Duodenal mucosa (tissue), 2 donors: ENCODE measurements at regions not wholly inside any gene's neighbourhood (a gene's known extent, or its start where the extent isn't known, plus 50 kb on each side); places are given as distances from the start of the nearest gene placed in this dataset.
A peak's percentile ranks its signal among the peaks of the same experiment; 100 is the strongest.
"Not testable (repeated sequence)": the region's sequence is repeated elsewhere in the genome, so short reads cannot be mapped to it uniquely, and the experiment has no call there.

Source experiments
- H3K27ac ChIP-seq: one replicate; pipeline ENCODE4 v1.7.0; 2013; ENCODE audit warnings: low read depth, low read length
- H3K27me3 ChIP-seq, 2 donors: one replicate each; pipeline ENCODE4 v1.7.0; 2013; ENCODE audit warnings: low read length in 2 of 2, control low read depth in 1 of 2; ENCODE audit not compliant: insufficient read depth in 2 of 2, control insufficient read depth in 1 of 2
- H3K36me3 ChIP-seq, 2 donors: one replicate each; pipeline ENCODE4 v1.7.0; 2013; ENCODE audit warnings: low read length in 2 of 2, control low read depth in 1 of 2; ENCODE audit not compliant: insufficient read depth in 2 of 2, control insufficient read depth in 1 of 2
- H3K4me1 ChIP-seq, 2 donors: one replicate each; pipeline ENCODE4 v1.7.0; 2013; ENCODE audit warnings: low read length in 2 of 2, control low read depth in 1 of 2; ENCODE audit not compliant: insufficient read depth in 2 of 2, control insufficient read depth in 1 of 2
- H3K4me3 ChIP-seq, 2 donors: one replicate each; pipeline ENCODE4 v1.7.0; 2013; ENCODE audit warnings: low read length in 2 of 2, low read depth in 1 of 2
- H3K9ac ChIP-seq, 2 donors: one replicate each; pipeline ENCODE4 v1.7.0; 2013; ENCODE audit warnings: low read length in 2 of 2, low read depth in 1 of 2
- H3K9me3 ChIP-seq, 2 donors: one replicate each; pipeline ENCODE4 v1.7.0; 2013; ENCODE audit warnings: low read length in 2 of 2, control low read depth in 1 of 2; ENCODE audit not compliant: control insufficient read depth in 1 of 2

DNA sequence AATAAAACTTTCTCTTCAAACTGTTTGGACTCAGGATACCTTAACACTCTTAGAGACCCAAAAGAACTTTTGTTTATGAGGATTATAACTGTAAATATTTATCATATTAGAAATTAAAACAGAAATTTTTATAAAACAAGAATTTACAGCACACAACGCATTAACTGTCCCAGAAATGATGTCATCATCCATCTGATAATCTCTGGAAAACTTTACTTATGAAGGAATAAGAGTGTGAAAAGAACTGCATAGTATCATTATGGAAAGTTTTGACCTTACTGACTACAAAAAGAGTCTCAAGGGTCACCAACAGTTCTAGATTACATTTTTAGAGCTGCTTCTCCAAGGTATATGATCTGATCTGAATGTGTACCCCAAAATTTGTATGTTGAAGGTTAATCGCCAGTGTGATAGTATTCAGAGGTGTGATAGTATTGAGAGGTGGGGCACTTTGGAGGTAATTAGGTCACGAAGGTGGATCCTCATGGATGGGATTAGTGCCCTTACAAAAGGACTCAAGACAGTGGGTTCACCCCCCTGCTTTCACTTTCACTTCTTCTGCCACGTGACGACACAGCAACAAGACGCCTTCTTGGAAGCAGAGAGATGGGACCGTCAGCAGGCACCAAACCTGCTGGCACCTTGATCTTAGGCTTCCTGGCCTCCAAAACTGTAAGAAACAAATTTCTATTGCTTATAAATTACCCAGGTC lies 95.7 kb upstream of the NR5A2 start:
- H3K27me3 ChIP-seq: no peaks in the 10 kb centered on the region
- no peak overlapping the region for H3K9ac ChIP-seq
- no peaks in the 10 kb centered on the region for H3K9me3 ChIP-seq
- peak overlapping the region in 1 of 2 donors; percentile 41 for H3K4me3 ChIP-seq
- H3K36me3 ChIP-seq: no peaks in the 10 kb centered on the region
- no peak overlapping the region for H3K27ac ChIP-seq
- H3K4me1 ChIP-seq: no peaks in the 10 kb centered on the region

DNA sequence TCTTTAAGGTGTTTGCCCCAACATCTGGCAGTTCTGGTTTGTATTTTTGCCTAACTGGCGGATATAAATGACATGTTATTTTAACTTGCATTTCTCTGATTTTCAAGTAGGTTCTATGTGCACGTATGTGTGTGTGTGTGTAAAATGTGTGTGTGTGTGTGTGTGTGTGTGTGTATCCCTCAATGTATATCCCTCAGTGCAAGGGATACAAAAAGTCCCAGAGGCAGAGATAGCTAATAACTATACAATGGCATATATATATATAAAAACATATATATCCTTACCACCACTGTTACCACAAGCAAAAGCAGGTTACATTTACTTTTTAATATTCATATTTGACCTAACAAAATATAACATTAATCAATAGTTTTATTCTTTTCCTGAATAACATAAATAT lies 95.0 kb upstream of the NR5A2 start:
- Histone ChIP-seq H3K4me3 (peak overlapping the region in 1 of 2 donors; percentile 41), H3K36me3 (no peaks in the 10 kb centered on the region), H3K9me3 (no peaks in the 10 kb centered on the region), H3K27me3 (no peaks in the 10 kb centered on the region), H3K4me1 (no peaks in the 10 kb centered on the region), H3K27ac (no peak overlapping the region), H3K9ac (no peak overlapping the region)

DNA sequence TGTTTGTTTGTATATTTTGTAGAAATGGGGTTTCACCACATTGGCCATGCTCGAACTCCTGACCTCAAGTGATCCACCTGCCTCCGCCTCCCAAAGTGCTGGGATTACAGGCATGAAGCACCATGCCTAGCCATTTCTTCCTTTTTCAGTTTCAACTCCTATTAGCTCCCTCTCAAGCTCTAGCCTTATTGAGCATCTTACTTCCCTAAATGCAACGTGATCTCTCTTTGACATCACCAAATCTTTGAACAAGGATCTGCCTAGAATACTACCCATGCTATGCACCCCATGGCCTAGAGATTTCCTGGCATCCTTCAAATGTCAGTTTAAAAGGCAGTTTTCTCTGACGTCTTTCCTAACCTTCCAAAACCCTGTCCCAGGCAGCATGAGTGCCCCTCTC lies 91.1 kb upstream of the NR5A2 start:
- H3K27ac ChIP-seq: no peak overlapping the region
- no peaks in the 10 kb centered on the region for H3K9me3 ChIP-seq
- H3K27me3 ChIP-seq: no peaks in the 10 kb centered on the region
- no peak overlapping the region for H3K4me3 ChIP-seq
- H3K4me1 ChIP-seq: no peaks in the 10 kb centered on the region
- H3K9ac ChIP-seq: no peak overlapping the region
- no peaks in the 10 kb centered on the region for H3K36me3 ChIP-seq

DNA sequence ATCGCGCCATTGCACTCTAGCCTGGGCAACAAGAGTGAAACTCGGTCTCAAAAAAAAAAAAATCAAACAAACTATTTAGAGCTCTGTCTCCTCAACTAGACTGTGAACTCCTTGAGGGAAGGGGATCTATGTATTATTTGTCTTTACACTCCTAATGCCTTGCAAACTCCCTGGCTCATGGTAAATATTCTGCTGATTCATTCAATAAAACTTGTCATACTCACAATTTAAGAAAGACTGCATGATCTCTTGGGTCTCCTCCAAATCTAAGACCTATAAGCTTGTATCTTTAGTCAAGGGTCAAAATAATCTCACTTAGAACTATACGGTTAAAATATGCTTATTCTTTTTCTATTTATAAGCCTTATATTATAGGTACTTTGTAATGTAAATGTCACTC lies 90.3 kb upstream of the NR5A2 start:
- Histone ChIP-seq H3K9me3 (no peaks in the 10 kb centered on the region), H3K4me1 (peaks cover 0 to 6% of the 10 kb centered on the region in 2 donors), H3K27me3 (no peaks in the 10 kb centered on the region), H3K4me3 (no peak overlapping the region), H3K27ac (no peak overlapping the region), H3K36me3 (no peaks in the 10 kb centered on the region), H3K9ac (no peak overlapping the region)

DNA sequence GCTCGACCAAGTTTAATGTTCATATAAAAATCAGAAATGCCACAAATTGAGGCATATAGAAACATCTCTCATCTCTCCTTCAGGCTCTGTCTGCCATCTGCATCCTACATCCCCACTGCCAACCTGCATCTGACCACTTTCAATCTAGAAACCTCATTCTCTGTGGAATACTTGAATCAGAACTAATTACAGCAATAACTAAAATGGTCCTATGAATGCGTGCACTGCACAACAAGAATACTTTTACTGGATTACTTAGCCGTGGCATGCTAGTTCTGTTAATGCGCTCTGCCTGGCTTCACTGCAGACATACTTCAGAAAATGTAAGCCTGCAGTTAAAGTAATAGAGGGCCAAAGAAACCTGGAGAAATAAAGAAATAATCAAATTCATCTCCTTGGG lies 89.8 kb upstream of the NR5A2 start:
- no peak overlapping the region for H3K9ac ChIP-seq

DNA sequence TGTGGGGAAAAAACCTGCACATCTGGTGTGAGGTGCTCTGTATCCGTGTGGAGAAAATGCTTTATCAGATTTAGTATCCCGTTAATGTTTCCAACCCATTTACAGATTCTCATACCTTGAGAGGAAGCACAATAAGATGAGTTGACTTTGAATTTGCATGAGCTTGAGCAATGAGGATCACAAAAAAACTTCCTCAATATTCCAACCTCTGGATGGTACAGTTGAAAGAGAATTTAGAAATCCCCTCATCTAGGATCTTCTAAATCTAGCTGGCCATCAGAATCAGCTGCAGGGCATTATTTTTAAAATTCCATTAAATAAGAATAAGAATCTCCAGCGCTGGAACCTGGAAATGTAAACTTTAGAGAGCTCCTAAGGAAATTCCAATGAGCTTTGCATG lies 82.5 kb upstream of the NR5A2 start:
- Histone ChIP-seq H3K4me3 (no peak overlapping the region), H3K4me1 (peaks cover 0 to 6% of the 10 kb centered on the region in 2 donors), H3K36me3 (no peaks in the 10 kb centered on the region), H3K27me3 (no peaks in the 10 kb centered on the region), H3K9ac (no peak overlapping the region), H3K27ac (no peak overlapping the region), H3K9me3 (no peaks in the 10 kb centered on the region)

More for the DNA sequence above, 89.8 kb upstream of the NR5A2 start:
- no peaks in the 10 kb centered on the region for H3K27me3 ChIP-seq
- no peak overlapping the region for H3K4me3 ChIP-seq
- peaks cover 0 to 6% of the 10 kb centered on the region in 2 donors for H3K4me1 ChIP-seq
- H3K27ac ChIP-seq: no peak overlapping the region
- H3K9me3 ChIP-seq: no peaks in the 10 kb centered on the region
- H3K36me3 ChIP-seq: no peaks in the 10 kb centered on the region

DNA sequence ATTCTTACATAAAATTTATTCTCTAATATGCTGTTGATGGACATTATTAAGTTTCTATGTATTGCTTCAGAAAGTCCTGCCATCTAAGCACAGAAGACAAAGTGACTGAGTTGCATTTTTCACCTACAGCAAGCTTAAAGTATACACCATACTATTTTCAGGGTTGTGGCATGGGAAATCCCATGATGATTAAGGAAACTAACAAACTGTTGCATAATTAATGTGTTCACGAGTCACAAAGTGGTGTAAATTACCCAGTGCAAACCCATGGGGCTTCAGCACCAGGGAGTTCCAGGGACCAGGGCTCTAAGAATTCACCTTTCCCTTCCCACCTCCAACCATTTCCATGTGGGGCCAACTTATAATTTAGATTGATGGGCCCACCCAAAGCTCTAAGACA lies 81.9 kb upstream of the NR5A2 start:
- H3K4me3 ChIP-seq: no peak overlapping the region
- no peak overlapping the region for H3K9ac ChIP-seq
- H3K9me3 ChIP-seq: no peaks in the 10 kb centered on the region
- H3K36me3 ChIP-seq: no peaks in the 10 kb centered on the region
- H3K4me1 ChIP-seq: peaks cover 0 to 6% of the 10 kb centered on the region in 2 donors
- no peaks in the 10 kb centered on the region for H3K27me3 ChIP-seq
- H3K27ac ChIP-seq: no peak overlapping the region

DNA sequence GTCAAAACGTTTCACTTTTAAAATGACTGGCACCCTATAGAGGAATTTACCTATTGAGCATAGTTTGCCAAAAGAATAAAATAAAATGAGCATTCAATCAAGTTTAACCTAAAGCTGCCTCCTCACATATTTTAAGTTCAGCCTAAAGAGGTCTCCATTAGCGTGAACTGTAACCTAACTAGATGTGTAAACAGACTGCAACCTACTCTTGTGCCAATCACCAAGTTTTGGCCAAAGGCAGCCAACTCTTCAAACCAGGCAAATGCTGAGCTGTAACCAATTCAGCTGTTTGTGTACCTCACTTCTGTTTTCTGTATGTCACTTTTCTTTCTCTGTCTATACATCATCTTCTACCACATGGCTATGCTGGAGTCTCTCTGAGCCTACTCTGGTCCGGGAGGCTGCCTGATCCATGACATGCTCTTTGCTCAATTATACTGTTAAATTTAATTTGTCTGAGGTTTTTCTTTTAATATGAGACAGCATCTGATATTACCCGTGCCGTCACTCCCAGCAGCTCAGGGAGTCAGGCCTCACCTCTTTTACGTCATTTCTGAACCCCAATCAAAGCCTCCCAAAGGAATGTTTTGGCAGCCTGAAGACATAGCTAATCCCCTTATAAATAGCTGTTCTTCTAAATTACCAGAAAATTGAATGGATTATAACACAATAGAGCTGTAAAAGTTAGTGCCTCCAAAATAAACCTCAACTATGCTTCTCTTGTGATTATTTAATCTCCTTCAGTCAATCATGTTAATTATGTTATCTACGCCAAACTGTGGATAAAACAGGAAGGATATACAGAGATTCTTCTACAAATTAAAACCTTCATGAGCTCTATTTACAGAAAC lies 81.0 kb upstream of the NR5A2 start:
- Histone ChIP-seq H3K27ac (no peak overlapping the region), H3K36me3 (no peaks in the 10 kb centered on the region), H3K9me3 (no peaks in the 10 kb centered on the region), H3K9ac (no peak overlapping the region), H3K4me3 (no peak overlapping the region), H3K4me1 (peaks cover 0 to 6% of the 10 kb centered on the region in 2 donors), H3K27me3 (no peaks in the 10 kb centered on the region)

DNA sequence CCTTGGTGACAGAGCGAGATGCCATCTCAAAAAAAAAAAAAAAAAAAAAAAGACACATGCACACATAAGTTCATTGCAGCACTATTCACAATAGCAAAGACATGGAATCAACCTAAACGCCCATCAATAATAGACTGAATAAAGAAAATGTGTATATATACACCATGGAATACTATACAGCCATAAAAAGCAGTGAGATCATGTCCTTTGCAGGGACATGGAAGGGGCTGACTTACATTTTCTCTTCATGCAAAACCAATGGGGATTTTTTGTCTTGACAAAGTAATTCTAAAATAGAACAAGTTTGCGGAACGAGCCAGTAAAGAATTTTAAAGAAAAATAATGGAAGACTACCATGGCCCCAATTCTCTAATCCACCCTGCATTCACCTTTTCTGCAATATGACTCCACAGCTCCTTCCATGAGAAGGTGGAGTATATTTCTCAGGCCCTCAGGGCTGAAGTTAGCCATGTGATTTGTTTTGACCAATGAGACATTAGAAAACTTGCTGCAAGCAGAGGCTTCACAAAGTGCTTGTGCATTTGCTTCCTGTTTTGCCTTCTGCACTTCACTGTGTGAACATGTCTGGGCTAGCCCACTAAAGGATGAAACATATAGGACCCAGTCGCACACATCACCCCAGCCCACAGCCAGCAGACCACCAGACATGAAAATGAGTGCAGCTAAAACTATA lies 78.8 kb upstream of the NR5A2 start:
- H3K9me3 ChIP-seq: no peaks in the 10 kb centered on the region
- no peaks in the 10 kb centered on the region for H3K36me3 ChIP-seq
- no peaks in the 10 kb centered on the region for H3K4me1 ChIP-seq
- no peak overlapping the region for H3K27ac ChIP-seq
- H3K27me3 ChIP-seq: no peaks in the 10 kb centered on the region
- no peak overlapping the region for H3K4me3 ChIP-seq
- no peak overlapping the region for H3K9ac ChIP-seq

DNA sequence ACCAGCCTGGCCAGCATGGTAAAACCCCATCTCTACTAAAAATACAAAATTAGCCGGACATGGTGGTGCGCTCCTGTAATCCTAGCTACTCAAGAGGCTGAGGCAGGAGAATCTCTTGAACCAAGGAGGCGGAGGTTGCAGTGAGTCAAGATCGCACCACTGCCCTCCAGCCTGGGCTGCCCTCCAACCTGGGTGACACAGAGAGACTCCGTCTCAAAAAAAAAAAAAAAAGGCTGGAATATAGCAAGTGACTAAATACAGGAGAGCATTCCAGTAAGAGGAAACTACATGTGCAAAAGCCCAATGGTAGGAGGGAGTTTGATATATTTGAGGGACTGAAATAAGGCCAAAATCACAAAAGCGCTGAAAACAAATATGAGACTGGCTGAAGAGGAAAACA lies 76.5 kb upstream of the NR5A2 start:
- H3K4me1 ChIP-seq, H3K9ac ChIP-seq, H3K27me3 ChIP-seq, H3K4me3 ChIP-seq, H3K9me3 ChIP-seq, H3K36me3 ChIP-seq, H3K27ac ChIP-seq: not testable (repeated sequence)
